Ovary (tissue), 7 donors: ENCODE measurements at regions not wholly inside any gene's neighbourhood (a gene's known extent, or its start where the extent isn't known, plus 50 kb on each side); places are given as distances from the start of the nearest gene placed in this dataset.

Experiments
- DNase-seq, 5 donors: peaks; one replicate each; pipeline ENCODE4 v3.0.0-alpha.2; 2019 to 2020
- H3K27ac ChIP-seq, 2 donors: fragments of 200-600 bp; one replicate each; pipeline versions ENCODE4 v1.5.1 to v1.8.0; 2019 to 2022
- H3K27me3 ChIP-seq: fragments of 200-600 bp; one replicate; pipeline ENCODE4 v1.8.0; 2022
- H3K36me3 ChIP-seq: fragments of 200-600 bp; sonication (generic); one replicate; pipeline ENCODE4 v1.5.1; 2019
- H3K4me1 ChIP-seq: one replicate; pipeline ENCODE4 v1.8.1; 2013; ENCODE audit warnings: mild to moderate bottlenecking, moderate library complexity; ENCODE audit not compliant: insufficient read depth
- H3K4me3 ChIP-seq: fragments of 200-600 bp; sonication (generic); one replicate; pipeline ENCODE4 v1.5.1; 2017
- H3K9me3 ChIP-seq, 2 donors: fragments of 200-600 bp in 1 of 2; sonication (generic) in 1 of 2; one replicate each; pipeline versions ENCODE4 v1.5.1 to v1.8.1; 2013 to 2019; ENCODE audit warnings: mild to moderate bottlenecking in 1 of 2, moderate library complexity in 1 of 2
- CTCF ChIP-seq, 3 donors: fragments of 450-650 bp in 2 of 3; fragments of 200-600 bp in 1 of 3; IDR thresholded peaks; one replicate each; pipeline versions ENCODE4 v1.5.1 to v1.8.0; 2016 to 2022; ENCODE audit warnings: antibody characterized with exemption in 3 of 3, mild to moderate bottlenecking in 1 of 3
- EP300 ChIP-seq: sonication (generic); formaldehyde crosslinking; IDR thresholded peaks from one replicate; pipeline ENCODE4 v1.6.1; 2017; ENCODE audit warnings: antibody characterized with exemption
- POLR2A ChIP-seq: fragments of 450-650 bp; IDR thresholded peaks from one replicate; pipeline ENCODE4 v1.6.1; 2017; ENCODE audit warnings: antibody characterized with exemption, mild to moderate bottlenecking, moderate library complexity
- WGBS, 3 donors: extraction: QIAGEN DNeasy Blood & Tissue Kit in 1 of 3; methylation state at CpG; one replicate each; pipeline versions ENCODE4 v1.1.5 to v1.1.7; 2013 to 2017; 5-methylcytosine and 5-hydroxymethylcytosine counted together
- intact Hi-C, 4 donors: fragments of 100-400 bp; cut with DNase I; formaldehyde crosslinking; loops; one replicate each; pipeline versions ENCODE4 v1.11.0 to v1.15.1; 2022 to 2023
- donor health status: DM: no; HTN: no; CAD: no; lungs with moderate emphysema.
- donor health status: DM: no; HTN: no; CAD: no.
- donor health status: Bipolar disorder and iron deficiency.
- donor health status: DM: no; HTN: no; CAD: no.
- donor health status: DM: yes; HTN: yes; CAD: no.

- no peak for DNase-seq
- no peaks in the 10 kb centered on the region for H3K27me3 ChIP-seq
- WGBS, 3 donors: 89 to 93% (median 93%) methylated on average over 4 of the region's 4 CpGs
- H3K27ac ChIP-seq: no peak overlapping the region
- TF ChIP-seq EP300 (no peak), CTCF (IDR thresholded peaks at IDR 0.05) (no peak), POLR2A (no peak)
- no peaks in the 10 kb centered on the region for H3K4me1 ChIP-seq
- H3K9me3 ChIP-seq: no peaks in the 10 kb centered on the region
- no peak overlapping the region for H3K4me3 ChIP-seq
- intact Hi-C loops: no loop called here
- no peaks in the 10 kb centered on the region for H3K36me3 ChIP-seq
Measured at GRCh38 chr17:15103785-15104184, 161.3 kb downstream of the PMP22 start.

GRCh38 chr17:15101175-15101574 is 164.0 kb downstream of the PMP22 start:
- no peaks in the 10 kb centered on the region for H3K36me3 ChIP-seq
- 73 to 80% (median 78%) methylated on average over 2 of the region's 2 CpGs for WGBS, 3 donors
- TF ChIP-seq CTCF (IDR thresholded peaks at IDR 0.05): no peak
- no peak overlapping the region for H3K4me3 ChIP-seq
- no peak for DNase-seq
- H3K27me3 ChIP-seq: no peaks in the 10 kb centered on the region
- H3K27ac ChIP-seq: no peak overlapping the region
- no peaks in the 10 kb centered on the region for H3K9me3 ChIP-seq
- H3K4me1 ChIP-seq: no peaks in the 10 kb centered on the region
- intact Hi-C loops: no loop called here

GRCh38 chr17:15096511-15096910 is 168.6 kb downstream of the PMP22 start:
- no peak overlapping the region for H3K27ac ChIP-seq
- 66 to 70% (median 67%) methylated on average over 4 of the region's 4 CpGs for WGBS, 3 donors
- intact Hi-C loops: no loop called here
- DNase-seq: no peak
- no peaks in the 10 kb centered on the region for H3K4me1 ChIP-seq
- TF ChIP-seq EP300 (no peak), POLR2A (no peak), CTCF (IDR thresholded peaks at IDR 0.05) (no peak)
- no peaks in the 10 kb centered on the region for H3K9me3 ChIP-seq
- H3K27me3 ChIP-seq: no peaks in the 10 kb centered on the region
- H3K36me3 ChIP-seq: no peaks in the 10 kb centered on the region
- H3K4me3 ChIP-seq: no peak overlapping the region

- WGBS, 3 donors: 83 to 90% (median 88%) methylated on average over 2 of the region's 2 CpGs
- Histone ChIP-seq H3K4me3 (no peak overlapping the region), H3K4me1 (no peaks in the 10 kb centered on the region), H3K27ac (no peak overlapping the region), H3K36me3 (no peaks in the 10 kb centered on the region), H3K27me3 (no peaks in the 10 kb centered on the region), H3K9me3 (no peaks in the 10 kb centered on the region)
- intact Hi-C loops: no loop called here
- DNase-seq: no peak
- TF ChIP-seq EP300: no peak
- TF ChIP-seq CTCF (IDR thresholded peaks at IDR 0.05): no peak
- TF ChIP-seq POLR2A: no peak
Measured at GRCh38 chr17:15095935-15096334, 169.2 kb downstream of the PMP22 start.

- no peak overlapping the region for H3K4me3 ChIP-seq
- TF ChIP-seq CTCF (IDR thresholded peaks at IDR 0.05): no peak
- 66 to 76% (median 70%) methylated on average over 7 of the region's 7 CpGs for WGBS, 3 donors
- intact Hi-C loops: no loop called here
- H3K27me3 ChIP-seq: no peaks in the 10 kb centered on the region
- no peak overlapping the region for H3K27ac ChIP-seq
- H3K4me1 ChIP-seq: no peaks in the 10 kb centered on the region
- DNase-seq: no peak
- no peaks in the 10 kb centered on the region for H3K36me3 ChIP-seq
- H3K9me3 ChIP-seq: no peaks in the 10 kb centered on the region
Measured at GRCh38 chr17:15092762-15093161, 172.4 kb downstream of the PMP22 start.
